WERI-Rb-1 (cell line): ENCODE measurements at regions not wholly inside any gene's neighbourhood (a gene's known extent, or its start where the extent isn't known, plus 50 kb on each side); places are given as distances from the start of the nearest gene placed in this dataset.

ENCODE experiments used
- DNase-seq: peaks from one replicate; pipeline ENCODE4 v3.0.0-alpha.2; 2020
- H3K27ac ChIP-seq: fragments of 250-450 bp; sonication (Bioruptor Pico); 2 replicates; pipeline ENCODE4 v1.5.1; 2020; ENCODE audit warnings: mild to moderate bottlenecking, moderate library complexity
- H3K27me3 ChIP-seq: fragments of 250-450 bp; sonication (Bioruptor Pico); 2 replicates; pipeline ENCODE4 v1.5.1; 2021; ENCODE audit warnings: mild to moderate bottlenecking, low read depth, moderate library complexity; ENCODE audit not compliant: insufficient read depth, severe bottlenecking
- H3K36me3 ChIP-seq: fragments of 250-450 bp; sonication (Bioruptor Pico); 2 replicates; pipeline ENCODE4 v1.5.1; 2020; ENCODE audit warnings: mild to moderate bottlenecking, moderate library complexity
- H3K4me3 ChIP-seq: 2 replicates; pipeline ENCODE4 v1.5.1; 2011; ENCODE audit warnings: low read depth, mild to moderate bottlenecking, control low read depth, low read length
- H3K9me3 ChIP-seq: fragments of 250-450 bp; sonication (Bioruptor Pico); 2 replicates; pipeline ENCODE4 v1.5.1; 2021; ENCODE audit warnings: mild to moderate bottlenecking, moderate library complexity; ENCODE audit not compliant: severe bottlenecking
- TF ChIP-seq, protein P1 (sequence below): IDR thresholded peaks from 2 replicates; pipeline ENCODE4 v1.5.1; 2011; ENCODE audit warnings: low read depth, mild to moderate bottlenecking, control low read depth, inconsistent platforms, low read length

- Histone ChIP-seq H3K36me3 (no peaks in the 10 kb centered on the region), H3K4me3 (no peak overlapping the region), H3K27me3 (no peaks in the 10 kb centered on the region), H3K9me3 (no peaks in the 10 kb centered on the region), H3K27ac (no peak overlapping the region)
- no peak for DNase-seq
- TF ChIP-seq, protein P1, sequence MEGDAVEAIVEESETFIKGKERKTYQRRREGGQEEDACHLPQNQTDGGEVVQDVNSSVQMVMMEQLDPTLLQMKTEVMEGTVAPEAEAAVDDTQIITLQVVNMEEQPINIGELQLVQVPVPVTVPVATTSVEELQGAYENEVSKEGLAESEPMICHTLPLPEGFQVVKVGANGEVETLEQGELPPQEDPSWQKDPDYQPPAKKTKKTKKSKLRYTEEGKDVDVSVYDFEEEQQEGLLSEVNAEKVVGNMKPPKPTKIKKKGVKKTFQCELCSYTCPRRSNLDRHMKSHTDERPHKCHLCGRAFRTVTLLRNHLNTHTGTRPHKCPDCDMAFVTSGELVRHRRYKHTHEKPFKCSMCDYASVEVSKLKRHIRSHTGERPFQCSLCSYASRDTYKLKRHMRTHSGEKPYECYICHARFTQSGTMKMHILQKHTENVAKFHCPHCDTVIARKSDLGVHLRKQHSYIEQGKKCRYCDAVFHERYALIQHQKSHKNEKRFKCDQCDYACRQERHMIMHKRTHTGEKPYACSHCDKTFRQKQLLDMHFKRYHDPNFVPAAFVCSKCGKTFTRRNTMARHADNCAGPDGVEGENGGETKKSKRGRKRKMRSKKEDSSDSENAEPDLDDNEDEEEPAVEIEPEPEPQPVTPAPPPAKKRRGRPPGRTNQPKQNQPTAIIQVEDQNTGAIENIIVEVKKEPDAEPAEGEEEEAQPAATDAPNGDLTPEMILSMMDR: no peak
Observed at GRCh38 chr2:208586516-208586915, 179.9 kb downstream of the PTH2R start.

- no peaks in the 10 kb centered on the region for H3K36me3 ChIP-seq
- no peak overlapping the region for H3K27ac ChIP-seq
- H3K9me3 ChIP-seq: no peaks in the 10 kb centered on the region
- H3K27me3 ChIP-seq: no peaks in the 10 kb centered on the region
- TF ChIP-seq, protein P1: no peak
- no peak for DNase-seq
- no peak overlapping the region for H3K4me3 ChIP-seq
Observed at GRCh38 chr2:208594642-208595385, 188.2 kb downstream of the PTH2R start.

GRCh38 chr2:208595386-208596275, 189.0 kb downstream of the PTH2R start:
- H3K27ac ChIP-seq: no peak overlapping the region
- no peaks in the 10 kb centered on the region for H3K27me3 ChIP-seq
- H3K36me3 ChIP-seq: no peaks in the 10 kb centered on the region
- H3K4me3 ChIP-seq: no peak overlapping the region
- DNase-seq: no peak
- TF ChIP-seq, protein P1: no peak
- H3K9me3 ChIP-seq: no peaks in the 10 kb centered on the region

GRCh38 chr2:208607694-208608093, 201.1 kb downstream of the PTH2R start:
- peak overlapping the region; percentile 22; the same call in 1 of the 2 replicates for H3K4me3 ChIP-seq
- H3K36me3 ChIP-seq: no peaks in the 10 kb centered on the region
- peak overlapping the region; percentile 79 for H3K27ac ChIP-seq
- no peaks in the 10 kb centered on the region for H3K27me3 ChIP-seq
- TF ChIP-seq, protein P1: no peak
- no peak for DNase-seq
- peaks cover 8% of the 10 kb centered on the region for H3K9me3 ChIP-seq

- peaks cover 8% of the 10 kb centered on the region for H3K9me3 ChIP-seq
- H3K27ac ChIP-seq: peak overlapping the region; percentile 79
- H3K36me3 ChIP-seq: no peaks in the 10 kb centered on the region
- peak overlapping the region; percentile 22; the same call in 1 of the 2 replicates for H3K4me3 ChIP-seq
- peak; percentile 39 for DNase-seq
- no peaks in the 10 kb centered on the region for H3K27me3 ChIP-seq
- TF ChIP-seq, protein P1: no peak
Observed at GRCh38 chr2:208608122-208608835, 201.7 kb downstream of the PTH2R start.
